IPS DF 6.9 (cell line): ENCODE measurements at regions not wholly inside any gene's neighbourhood (a gene's known extent, or its start where the extent isn't known, plus 50 kb on each side); places are given as distances from the start of the nearest gene placed in this dataset.

Experiments used
- DNase-seq: peaks from one replicate; pipeline ENCODE4 v3.0.0-alpha.2; 2013; ENCODE audit warnings: low read depth, low spot score
- H3K27ac ChIP-seq: one replicate; pipeline ENCODE4 v1.5.1; 2013; ENCODE audit warnings: low read length, control low read depth
- H3K27me3 ChIP-seq: 2 replicates; pipeline ENCODE4 v1.6.1; 2013; ENCODE audit warnings: mild to moderate bottlenecking, low read length; ENCODE audit not compliant: control insufficient read depth, insufficient read depth
- H3K36me3 ChIP-seq: 2 replicates; pipeline ENCODE4 v1.6.1; 2013; ENCODE audit warnings: low read length; ENCODE audit not compliant: control insufficient read depth, insufficient read depth
- H3K4me1 ChIP-seq: 2 replicates; pipeline ENCODE4 v1.6.1; 2013; ENCODE audit warnings: low read length; ENCODE audit not compliant: control insufficient read depth, insufficient read depth
- H3K4me3 ChIP-seq: 2 replicates; pipeline ENCODE4 v1.5.1; 2013; ENCODE audit warnings: mild to moderate bottlenecking, low read length
- H3K9me3 ChIP-seq: 2 replicates; pipeline ENCODE4 v1.6.1; 2013; ENCODE audit warnings: low read length, inconsistent platforms; ENCODE audit not compliant: control insufficient read depth, insufficient read depth
- WGBS: extraction: QIAGEN DNeasy Blood & Tissue Kit; methylation state at CpG from one replicate; pipeline ENCODE4 v1.1.7; 2013; ENCODE audit warnings: mixed read lengths, missing lambda C conversion rate; ENCODE audit not compliant: insufficient read length, insufficient coverage; 5-methylcytosine and 5-hydroxymethylcytosine counted together

DNA sequence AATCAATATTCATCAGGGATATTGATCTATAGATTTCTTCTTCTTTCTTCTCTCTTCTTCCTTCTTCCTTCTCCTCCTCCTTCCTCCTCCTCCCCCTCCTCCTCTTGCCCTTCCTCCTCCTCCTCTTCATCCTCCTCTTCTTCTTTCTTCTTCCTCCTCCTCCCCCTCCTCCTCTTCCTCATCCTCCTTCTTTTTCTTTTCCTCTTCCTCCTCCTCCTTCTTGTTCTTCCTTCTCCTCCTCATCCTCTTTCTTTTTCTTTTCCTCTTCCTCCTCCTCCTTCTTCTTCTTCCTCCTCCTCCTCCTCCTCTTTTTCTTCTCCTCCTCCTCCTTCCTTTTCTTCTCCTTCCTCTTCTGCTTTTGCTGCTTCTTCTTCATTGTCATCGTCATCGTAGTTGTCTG lies 52.4 kb upstream of the SERINC1 start:
- no peak overlapping the region for H3K4me3 ChIP-seq
- WGBS = no CpG with 5 or more reads among the region's 2 CpGs
- H3K27me3 ChIP-seq = no peaks in the 10 kb centered on the region

DNA sequence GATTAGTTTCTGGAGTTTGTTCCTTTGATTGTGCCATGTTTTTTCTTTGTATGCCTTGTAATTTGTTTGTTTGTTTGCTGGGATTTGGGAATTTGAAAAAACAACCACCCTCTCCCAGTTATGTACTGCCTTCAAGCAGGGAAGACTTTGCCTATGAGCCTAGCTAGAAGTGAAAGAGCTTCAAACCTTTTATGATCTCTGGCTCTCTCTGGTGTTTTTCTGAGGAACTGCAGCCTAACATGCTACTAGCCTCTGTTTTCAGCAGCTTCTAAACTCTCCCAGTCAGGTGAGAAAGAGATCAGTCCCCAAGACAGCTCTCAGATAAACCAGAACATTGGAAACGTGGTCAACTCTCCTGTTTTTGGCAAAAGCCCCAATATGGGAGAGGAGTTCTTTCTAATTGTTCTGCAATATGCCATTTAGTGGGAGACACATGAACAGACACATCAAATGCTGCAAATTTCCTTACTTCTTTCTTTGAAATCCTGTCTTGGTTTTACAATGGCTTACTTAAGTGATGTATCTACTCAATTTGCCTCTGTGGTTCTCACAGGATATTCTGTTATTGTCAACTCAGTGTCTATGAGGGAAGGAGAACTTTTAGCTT lies 58.9 kb upstream of the SERINC1 start:
- H3K27ac ChIP-seq = no peak overlapping the region
- H3K27me3 ChIP-seq = no peaks in the 10 kb centered on the region
- H3K4me3 ChIP-seq = no peak overlapping the region
- DNase-seq = peak; percentile 57
- no peaks in the 10 kb centered on the region for H3K4me1 ChIP-seq
- H3K36me3 ChIP-seq = no peaks in the 10 kb centered on the region
- H3K9me3 ChIP-seq = no peaks in the 10 kb centered on the region
- WGBS = no CpG with 5 or more reads among the region's 1 CpG

More for the DNA sequence above, 52.4 kb upstream of the SERINC1 start:
- Histone ChIP-seq H3K27ac (no peak overlapping the region), H3K9me3 (no peaks in the 10 kb centered on the region), H3K4me1 (no peaks in the 10 kb centered on the region), H3K36me3 (no peaks in the 10 kb centered on the region)
- DNase-seq = no peak

- no peak for DNase-seq
- no CpG with 5 or more reads among the region's 3 CpGs for WGBS
- Histone ChIP-seq H3K27me3 (no peaks in the 10 kb centered on the region), H3K4me1 (no peaks in the 10 kb centered on the region), H3K9me3 (no peaks in the 10 kb centered on the region), H3K36me3 (no peaks in the 10 kb centered on the region), H3K4me3 (no peak overlapping the region), H3K27ac (no peak overlapping the region)
These were observed 61.9 kb upstream of the PKIB start for GRCh38 chr6:122548281-122548680.

GRCh38 chr6:122548820-122549219 lies 61.4 kb upstream of the PKIB start:
- no peak overlapping the region for H3K27ac ChIP-seq
- H3K36me3 ChIP-seq = no peaks in the 10 kb centered on the region
- DNase-seq = no peak
- H3K27me3 ChIP-seq = no peaks in the 10 kb centered on the region
- no peaks in the 10 kb centered on the region for H3K9me3 ChIP-seq
- no peak overlapping the region for H3K4me3 ChIP-seq
- H3K4me1 ChIP-seq = no peaks in the 10 kb centered on the region

DNA sequence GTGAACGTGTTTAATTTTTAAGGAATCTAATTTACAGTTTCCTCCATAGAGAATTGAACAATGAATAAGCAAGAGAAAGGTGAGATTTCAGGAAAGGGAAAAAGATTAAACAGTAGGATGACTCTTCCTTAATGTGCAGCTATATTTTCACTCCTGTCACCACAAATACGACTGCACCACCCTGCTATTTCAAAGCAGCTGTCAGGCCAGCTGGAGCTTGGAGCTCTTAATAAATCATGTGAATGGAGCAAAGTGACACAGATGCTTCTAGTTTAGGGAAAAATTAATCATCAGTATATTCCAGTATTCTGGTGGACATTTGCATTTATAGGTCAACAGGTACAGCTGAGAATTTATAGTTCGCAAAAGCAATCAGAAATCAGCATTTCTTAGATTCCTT lies 56.5 kb upstream of the PKIB start:
- DNase-seq = no peak
- no peaks in the 10 kb centered on the region for H3K4me1 ChIP-seq
- H3K36me3 ChIP-seq = no peaks in the 10 kb centered on the region
- WGBS = 100% methylated on average over 1 of the region's 3 CpGs
- H3K9me3 ChIP-seq = no peaks in the 10 kb centered on the region
- no peak overlapping the region for H3K27ac ChIP-seq
- H3K27me3 ChIP-seq = no peaks in the 10 kb centered on the region
- no peak overlapping the region for H3K4me3 ChIP-seq

GRCh38 chr6:122555561-122555960 lies 54.6 kb upstream of the PKIB start:
- H3K9me3 ChIP-seq = no peaks in the 10 kb centered on the region
- no peak overlapping the region for H3K27ac ChIP-seq
- H3K4me1 ChIP-seq = no peaks in the 10 kb centered on the region
- DNase-seq = no peak
- H3K27me3 ChIP-seq = no peaks in the 10 kb centered on the region
- H3K4me3 ChIP-seq = no peak overlapping the region
- no peaks in the 10 kb centered on the region for H3K36me3 ChIP-seq

GRCh38 chr6:122558080-122558479 lies 52.1 kb upstream of the PKIB start:
- H3K27me3 ChIP-seq = no peaks in the 10 kb centered on the region
- no peak for DNase-seq
- H3K36me3 ChIP-seq = no peaks in the 10 kb centered on the region
- H3K27ac ChIP-seq = no peak overlapping the region
- no peaks in the 10 kb centered on the region for H3K9me3 ChIP-seq
- H3K4me1 ChIP-seq = no peaks in the 10 kb centered on the region
- no peak overlapping the region for H3K4me3 ChIP-seq
